ENCODE measurements at regions not wholly inside any gene's neighbourhood (a gene's known extent, or its start where the extent isn't known, plus 50 kb on each side); places are given as distances from the start of the nearest gene placed in this dataset.
"Not testable (repeated sequence)": the region's sequence is repeated elsewhere in the genome, so short reads cannot be mapped to it uniquely, and the experiment has no call there.

DNA sequence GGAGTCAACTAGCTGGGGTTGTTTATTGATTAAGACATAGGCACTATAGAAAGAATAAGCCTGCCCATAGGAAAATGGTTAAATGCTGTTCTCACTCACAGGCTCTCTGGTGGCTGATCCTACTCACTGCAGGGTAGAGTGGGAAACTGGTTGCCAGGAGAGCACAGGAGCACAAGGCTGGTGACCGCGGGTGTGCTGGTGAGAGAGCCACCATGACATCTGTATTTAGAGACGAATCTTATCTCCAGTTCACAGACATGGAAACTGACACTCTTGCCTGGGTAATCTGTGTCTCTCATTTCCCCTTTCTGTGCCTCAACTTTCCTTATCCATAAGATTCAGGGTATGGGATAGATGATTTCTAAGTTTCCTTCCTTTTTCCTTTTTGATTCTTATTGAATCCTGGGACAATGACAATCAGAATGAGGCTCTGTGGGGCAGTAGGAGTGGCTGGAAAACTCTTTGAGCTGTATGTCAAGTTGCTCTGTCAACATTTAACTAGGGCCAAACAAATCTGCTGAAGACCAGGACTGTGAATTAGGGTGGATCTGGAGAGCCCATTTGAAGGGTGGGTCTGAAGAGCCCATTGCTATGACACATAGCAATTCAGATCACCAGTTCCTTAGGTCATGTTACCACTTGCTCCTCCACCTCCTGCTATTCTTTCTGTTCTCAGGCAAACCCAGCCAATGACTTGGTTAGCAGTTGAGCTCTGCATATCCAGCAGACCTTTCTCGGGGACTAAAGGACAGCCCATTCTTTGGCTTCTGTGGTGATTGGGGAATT lies 286.1 kb upstream of the TBL1XR1 start:
- no peak for DNase-seq

GRCh38 chr3:177484206-177484605 lies 286.9 kb upstream of the TBL1XR1 start:
- DNase-seq, result no peak

DNA sequence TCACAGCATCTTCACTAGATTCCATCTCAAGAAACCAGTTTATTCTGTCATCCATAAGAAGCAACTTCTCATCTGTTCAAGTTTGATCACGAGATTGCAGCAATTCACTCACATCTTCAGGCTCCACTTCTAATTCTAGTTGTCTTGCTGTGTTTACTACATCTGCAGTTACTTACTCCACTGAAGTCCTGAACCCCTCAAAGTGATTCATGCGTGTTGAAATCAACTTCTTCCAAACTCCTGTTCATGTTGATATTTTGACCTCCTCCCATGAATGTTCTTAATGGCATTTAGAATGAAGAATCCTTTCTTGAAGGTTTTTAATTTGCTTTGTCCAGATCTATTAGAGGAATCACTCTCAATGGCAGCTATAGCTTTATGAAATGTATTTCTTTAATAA lies 287.6 kb upstream of the TBL1XR1 start:
- no peak for DNase-seq

DNA sequence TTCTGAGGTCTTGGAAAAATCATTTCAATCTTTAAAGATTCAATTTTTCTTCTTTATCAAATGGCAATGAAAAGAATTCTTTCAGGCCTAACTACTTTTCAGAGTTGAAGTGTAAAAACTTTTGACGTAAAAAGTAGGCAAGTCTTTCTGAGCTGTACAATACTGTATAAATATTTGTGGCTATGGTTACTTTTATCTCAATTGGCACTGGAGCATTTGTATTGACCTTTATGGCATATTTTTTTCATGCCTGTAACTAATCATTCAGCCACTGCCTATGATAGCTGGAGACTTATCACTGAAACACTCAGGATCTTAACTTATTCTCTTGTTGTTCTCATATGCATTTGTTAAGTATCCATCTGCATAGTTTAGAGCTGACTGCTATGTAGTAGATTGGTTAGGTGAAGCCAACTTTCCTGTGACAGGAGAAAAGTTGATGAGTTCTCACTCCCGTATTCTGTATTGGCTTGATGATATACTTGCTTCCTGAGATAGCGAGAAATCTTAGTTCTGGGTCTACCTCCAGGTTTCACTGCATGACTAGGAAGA lies 290.4 kb upstream of the TBL1XR1 start:
- no peak for DNase-seq

- DNase-seq, result no peak
These were observed 291.5 kb upstream of the TBL1XR1 start for GRCh38 chr3:177488740-177489139.

- DNase-seq, result no peak
These were observed 293.3 kb upstream of the TBL1XR1 start for GRCh38 chr3:177490626-177491025.

DNA sequence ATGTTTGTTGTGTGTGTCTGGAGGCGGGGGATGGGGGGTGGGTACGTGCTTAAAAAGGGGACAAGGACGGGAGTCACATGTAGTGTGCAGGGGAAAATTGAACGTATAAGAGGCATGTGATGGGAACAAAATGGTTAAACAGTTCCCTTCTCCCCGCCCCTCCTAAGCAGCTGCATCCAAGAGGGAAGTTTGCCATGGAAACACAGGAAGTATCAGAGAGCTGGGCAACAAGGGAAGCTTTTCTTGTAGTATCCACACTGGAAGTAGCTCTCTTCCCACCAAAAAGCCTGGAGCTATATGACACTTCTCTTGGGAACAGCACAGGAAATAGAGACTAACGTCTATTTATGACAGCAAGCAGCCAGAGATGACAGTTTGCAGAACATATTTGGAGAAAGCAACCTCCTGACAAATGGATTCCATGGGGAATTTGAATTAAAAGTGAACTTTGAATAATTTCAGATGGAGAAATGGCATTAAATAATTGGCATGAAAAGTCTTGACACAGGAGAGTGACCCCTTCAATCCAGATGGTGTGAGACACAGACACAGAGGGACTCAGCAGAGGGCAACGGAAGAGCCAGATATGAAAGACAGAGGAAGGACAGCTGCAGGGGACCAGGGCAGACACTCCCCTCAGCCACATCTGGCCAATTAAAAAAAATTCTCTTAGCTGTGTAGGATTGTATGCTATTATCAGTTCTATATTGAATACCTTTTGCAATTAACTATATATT lies 294.2 kb upstream of the TBL1XR1 start:
- DNase-seq, result no peak

DNA sequence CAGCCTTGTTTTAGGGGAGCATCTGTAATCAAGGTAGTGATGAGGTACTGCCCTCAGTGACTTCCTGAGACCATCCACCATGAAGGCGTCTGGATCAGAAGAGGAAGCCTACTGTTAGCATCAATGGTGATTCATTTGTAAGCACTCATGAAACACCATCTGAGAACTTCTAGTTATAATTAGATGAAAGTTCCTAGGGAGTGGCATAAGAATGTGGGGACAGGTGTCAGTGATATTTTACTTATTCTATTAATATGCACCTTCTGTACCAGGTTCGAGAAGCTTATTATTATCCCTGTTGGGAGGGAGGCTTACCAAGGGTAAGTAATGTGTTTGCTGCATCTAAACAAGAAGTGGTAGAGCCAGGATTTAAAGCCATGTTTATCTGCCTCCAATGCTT lies 295.8 kb upstream of the TBL1XR1 start:
- no peak for DNase-seq

GRCh38 chr3:177494216-177494615 lies 296.9 kb upstream of the TBL1XR1 start:
- no peak for DNase-seq

DNA sequence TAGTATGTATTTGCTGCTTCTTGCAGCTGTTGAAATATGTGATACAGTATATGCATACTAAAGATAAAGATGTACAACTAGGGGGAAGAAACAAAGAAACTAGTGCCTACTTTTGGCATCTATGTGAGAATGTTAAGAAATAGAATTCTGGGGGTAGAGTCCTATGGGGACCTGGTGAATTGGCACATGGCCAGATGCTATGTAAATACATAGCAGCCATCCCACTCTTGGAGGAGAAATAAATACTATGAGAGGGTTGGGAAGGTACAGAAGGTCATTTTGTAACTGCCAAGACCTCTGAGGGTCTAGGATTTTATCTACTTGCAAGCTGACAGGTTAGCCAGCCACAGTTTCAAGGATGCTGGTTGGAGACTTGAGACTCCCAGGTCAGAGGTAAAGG lies 298.3 kb upstream of the TBL1XR1 start:
- no peak for DNase-seq

- DNase-seq, result no peak
These were observed 301.0 kb upstream of the TBL1XR1 start for GRCh38 chr3:177498037-177498857.

GRCh38 chr3:177499039-177499438 lies 301.8 kb upstream of the TBL1XR1 start:
- DNase-seq, result not testable (repeated sequence)

DNA sequence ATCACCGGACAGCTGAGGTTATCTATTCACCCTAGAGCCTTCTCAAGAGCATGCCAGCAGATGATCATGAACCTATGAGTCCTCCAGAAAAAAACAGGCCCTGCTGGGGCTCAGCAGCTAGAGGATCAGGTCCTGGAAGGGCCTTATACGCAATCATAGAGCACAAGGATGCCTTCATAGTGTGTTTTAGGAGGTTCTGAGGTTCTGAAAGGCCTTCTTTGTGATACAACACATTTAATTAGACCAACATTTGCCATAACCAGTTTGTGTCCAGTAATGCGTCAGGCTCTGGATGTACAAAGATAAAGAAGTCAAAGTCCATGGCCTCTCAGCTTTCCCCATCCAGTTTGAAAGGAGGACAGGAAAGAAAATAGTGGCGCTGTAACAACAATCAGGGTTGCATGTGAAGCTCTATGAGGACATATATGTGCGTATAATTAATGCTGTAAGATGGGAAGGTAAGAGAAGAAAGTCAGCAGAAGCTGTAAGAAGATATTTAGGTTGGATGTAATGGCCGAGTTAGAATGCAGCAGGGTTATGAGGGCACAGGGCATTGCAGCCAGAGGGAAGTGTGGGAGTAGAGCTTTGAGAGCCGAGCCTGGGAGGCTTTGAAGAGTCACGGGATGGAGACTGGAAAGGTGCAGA lies 302.6 kb upstream of the TBL1XR1 start:
- DNase-seq, result no peak

DNA sequence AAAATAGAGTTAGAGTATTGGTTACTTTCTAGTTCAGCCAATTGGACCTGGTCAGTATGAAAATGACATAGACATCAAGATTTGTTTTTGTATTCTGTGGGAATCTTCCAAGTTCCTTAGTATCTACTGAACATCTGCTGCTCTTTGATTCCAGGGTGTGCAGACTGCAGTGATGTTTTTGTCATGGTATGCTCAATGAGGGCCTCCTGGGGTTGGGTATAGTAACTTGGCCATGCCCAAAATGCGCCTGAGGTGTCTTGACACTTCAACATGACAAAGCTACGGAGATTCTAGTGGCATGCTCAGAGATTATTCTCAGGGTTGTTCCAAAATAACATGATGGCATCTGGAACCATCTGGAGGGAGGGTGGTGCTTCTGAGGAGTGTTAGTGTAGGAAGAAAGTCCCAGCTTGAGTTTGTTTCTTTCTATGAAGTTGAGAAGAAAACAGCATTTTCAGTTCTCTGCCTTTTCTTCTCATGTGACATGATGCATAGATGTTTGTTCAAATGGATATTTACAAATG lies 313.5 kb upstream of the TBL1XR1 start:
- DNase-seq, result no peak

DNA sequence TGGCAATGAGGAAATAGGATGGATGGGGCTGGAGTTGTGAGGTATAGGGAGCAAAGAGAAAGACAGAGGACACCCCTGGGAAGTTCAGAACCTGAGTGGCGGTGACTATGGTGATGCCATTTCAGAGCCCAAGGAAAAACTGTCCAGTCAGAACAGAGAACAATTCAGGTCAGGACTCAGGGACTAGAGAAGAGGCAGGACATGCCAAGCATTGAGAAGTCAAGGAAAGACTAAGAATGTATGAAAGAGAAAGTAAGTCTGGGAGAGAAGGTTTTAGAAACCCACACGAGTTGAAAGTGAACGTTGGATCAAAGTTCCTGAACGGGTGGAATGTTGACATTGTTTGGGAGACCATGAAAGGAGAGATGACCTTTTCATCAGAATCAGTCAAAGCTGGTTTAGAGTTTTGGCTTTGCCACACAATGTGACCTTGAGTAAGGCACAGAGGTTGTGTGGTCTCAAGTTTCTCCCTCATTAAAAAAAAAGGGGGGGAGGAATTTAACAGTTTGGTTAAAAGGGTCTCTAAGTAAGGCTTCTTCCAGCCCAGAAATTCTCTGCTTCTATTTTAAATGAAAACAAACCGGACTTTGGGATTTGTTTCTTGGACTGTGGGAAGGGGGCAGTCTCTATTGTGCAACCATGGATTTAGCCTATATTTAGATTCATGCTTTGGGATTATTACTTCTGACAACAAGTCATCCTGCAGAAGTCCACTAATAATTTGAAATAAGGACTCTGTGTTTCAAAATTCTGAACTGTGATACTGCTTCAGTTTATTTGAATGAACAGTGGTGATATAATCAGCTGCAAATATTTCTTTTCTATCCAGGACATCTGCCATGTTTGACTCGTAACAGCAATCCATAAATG lies 315.9 kb upstream of the TBL1XR1 start:
- DNase-seq, result no peak

GRCh38 chr3:177513815-177514610 lies 316.7 kb upstream of the TBL1XR1 start:
- no peak for DNase-seq

DNA sequence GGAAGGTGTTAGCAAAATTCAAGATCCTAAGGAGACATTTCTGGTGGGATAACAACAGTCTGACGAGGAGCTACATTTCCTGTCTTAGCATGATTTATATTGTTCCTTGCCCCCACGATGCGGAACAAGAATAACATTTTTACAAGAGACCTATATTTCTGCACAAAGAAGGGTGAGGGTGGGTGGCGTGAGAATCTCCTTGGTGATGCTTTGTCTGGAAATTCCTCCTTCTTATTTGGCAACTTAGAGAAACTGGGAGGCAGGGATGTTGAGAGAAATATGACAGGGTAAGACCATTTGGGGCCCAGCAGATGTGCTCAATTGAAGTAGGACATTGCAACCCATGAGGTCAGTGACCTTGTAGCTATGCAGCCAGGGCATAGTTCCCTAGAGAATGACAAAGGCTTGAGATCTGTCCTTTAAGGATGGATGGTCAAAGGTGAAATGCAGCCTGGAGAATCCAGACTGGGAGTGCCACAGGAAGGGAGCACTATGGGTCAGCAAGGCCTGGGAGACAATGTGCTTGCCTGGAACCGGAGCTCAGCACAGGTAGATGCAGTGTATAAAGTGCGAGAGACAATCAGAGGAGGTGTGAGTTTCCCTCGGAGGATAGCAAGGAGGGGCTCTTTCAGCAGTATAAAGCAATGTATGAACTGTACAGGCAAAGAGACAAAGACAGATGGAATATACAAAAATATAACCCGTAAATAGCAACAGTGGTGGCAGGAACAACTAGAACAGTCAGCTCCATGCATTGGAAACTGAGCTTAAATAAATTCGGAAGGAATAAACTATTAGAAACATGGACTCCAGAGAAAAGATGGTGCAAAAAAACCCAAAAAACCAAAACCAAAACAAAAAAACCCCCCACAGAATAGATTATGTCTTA lies 317.6 kb upstream of the TBL1XR1 start:
- DNase-seq, result no peak

DNA sequence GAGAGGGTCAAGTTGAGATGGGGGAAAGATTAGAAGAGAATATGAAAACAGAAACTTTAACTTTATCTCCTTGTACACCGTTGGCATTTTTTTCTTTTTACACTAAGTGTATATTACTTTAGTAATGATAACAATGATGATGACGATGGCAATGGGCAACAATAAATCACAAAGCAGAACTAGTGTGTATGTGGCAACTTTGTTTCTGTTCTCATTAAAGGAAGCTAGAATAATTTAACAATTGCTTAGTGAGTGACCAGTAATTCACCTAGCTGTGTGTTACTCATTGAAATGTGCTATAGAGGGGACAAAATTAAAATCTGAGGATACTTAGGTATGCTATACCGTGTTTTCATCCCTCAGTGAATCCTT lies 318.5 kb upstream of the TBL1XR1 start:
- DNase-seq, result no peak

GRCh38 chr3:177516158-177517011 lies 319.1 kb upstream of the TBL1XR1 start:
- DNase-seq, result no peak
